Activated CD8-positive, alpha-beta memory T cell treated with anti-CD3 and anti-CD28 coated beads, Interleukin-2, amount 10 ng/mL, durations not matched to agents 7 days and 5 days (primary cell): ENCODE measurements at regions not wholly inside any gene's neighbourhood (a gene's known extent, or its start where the extent isn't known, plus 50 kb on each side); places are given as distances from the start of the nearest gene placed in this dataset.

Experiments used
- ATAC-seq: fragments of 150-1000 bp; cut with Tn5 transposase; one replicate; pipeline ENCODE4 v1.10.0; 2021; ENCODE audit warnings: moderate library complexity
- CTCF ChIA-PET: fragments of 350-600 bp; sonication (Branson Sonifier 250); formaldehyde crosslinking; loops from one replicate; lab custom pipeline; 2021; ENCODE audit warnings: antibody characterized with exemption; lab: Charles Lee
- DNase-seq: peaks from one replicate; pipeline ENCODE4 v3.0.0-alpha.2; 2020
- H3K27ac Mint-ChIP-seq: one replicate; pipeline ENCODE4 v1.8.0; 2021; ENCODE audit warnings: mild to moderate bottlenecking, mixed read lengths
- H3K27me3 Mint-ChIP-seq: one replicate; pipeline ENCODE4 v1.8.0; 2021; ENCODE audit warnings: mixed read lengths
- H3K36me3 Mint-ChIP-seq: one replicate; pipeline ENCODE4 v1.8.0; 2021; ENCODE audit warnings: mild to moderate bottlenecking, mixed read lengths
- H3K4me1 Mint-ChIP-seq: one replicate; pipeline ENCODE4 v1.8.0; 2021; ENCODE audit warnings: mixed read lengths
- H3K4me3 Mint-ChIP-seq: one replicate; pipeline ENCODE4 v1.8.0; 2021; ENCODE audit warnings: mild to moderate bottlenecking, moderate library complexity, mixed read lengths
- H3K9me3 Mint-ChIP-seq: one replicate; pipeline ENCODE4 v1.8.0; 2022; ENCODE audit warnings: low read depth, mixed read lengths

GRCh38 chr3:83567935-83568334 lies 1390.9 kb upstream of the CADM2 start:
- Mint-ChIP-seq H3K27ac (no peak overlapping the region), H3K4me1 (no peaks in the 10 kb centered on the region), H3K9me3 (no peaks in the 10 kb centered on the region), H3K4me3 (no peak overlapping the region), H3K36me3 (no peaks in the 10 kb centered on the region), H3K27me3 (no peaks in the 10 kb centered on the region)
- no peak for DNase-seq
- CTCF ChIA-PET = no interaction called here
- no peak for ATAC-seq

- Mint-ChIP-seq H3K4me1 (no peaks in the 10 kb centered on the region), H3K9me3 (peaks cover 8% of the 10 kb centered on the region), H3K4me3 (no peak overlapping the region), H3K27me3 (no peaks in the 10 kb centered on the region), H3K36me3 (no peaks in the 10 kb centered on the region), H3K27ac (no peak overlapping the region)
- ATAC-seq (no peak), DNase-seq (no peak)
- CTCF ChIA-PET = no interaction called here
These were observed 1377.2 kb upstream of the CADM2 start for GRCh38 chr3:83581546-83581945.

- no peak overlapping the region for H3K27ac Mint-ChIP-seq
- peaks cover 6% of the 10 kb centered on the region for H3K9me3 Mint-ChIP-seq
- DNase-seq = no peak
- H3K4me1 Mint-ChIP-seq = no peaks in the 10 kb centered on the region
- peaks cover 1% of the 10 kb centered on the region for H3K36me3 Mint-ChIP-seq
- CTCF ChIA-PET = no interaction called here
- H3K27me3 Mint-ChIP-seq = no peaks in the 10 kb centered on the region
- no peak overlapping the region for H3K4me3 Mint-ChIP-seq
- no peak for ATAC-seq
These were observed 1357.1 kb upstream of the CADM2 start for GRCh38 chr3:83601704-83602103.

GRCh38 chr3:83622526-83622925 lies 1336.3 kb upstream of the CADM2 start:
- no peak overlapping the region for H3K4me3 Mint-ChIP-seq
- H3K27ac Mint-ChIP-seq = no peak overlapping the region
- CTCF ChIA-PET = no interaction called here

GRCh38 chr3:83625261-83625660 lies 1333.5 kb upstream of the CADM2 start:
- Mint-ChIP-seq H3K9me3 (peaks cover 2% of the 10 kb centered on the region), H3K36me3 (no peaks in the 10 kb centered on the region), H3K27ac (no peak overlapping the region), H3K27me3 (no peaks in the 10 kb centered on the region), H3K4me1 (no peaks in the 10 kb centered on the region), H3K4me3 (no peak overlapping the region)
- CTCF ChIA-PET = no interaction called here
- ATAC-seq (no peak), DNase-seq (no peak)

More at GRCh38 chr3:83622526-83622925, 1336.3 kb upstream of the CADM2 start:
- Mint-ChIP-seq H3K9me3 (peaks cover 5% of the 10 kb centered on the region), H3K4me1 (no peaks in the 10 kb centered on the region), H3K36me3 (no peaks in the 10 kb centered on the region), H3K27me3 (no peaks in the 10 kb centered on the region)
- no peak for ATAC-seq
- no peak for DNase-seq

GRCh38 chr3:83628471-83628870 lies 1330.3 kb upstream of the CADM2 start:
- Mint-ChIP-seq H3K27me3 (no peaks in the 10 kb centered on the region), H3K4me3 (no peak overlapping the region), H3K4me1 (no peaks in the 10 kb centered on the region), H3K27ac (no peak overlapping the region), H3K9me3 (peaks cover 6% of the 10 kb centered on the region), H3K36me3 (no peaks in the 10 kb centered on the region)
- DNase-seq = no peak
- ATAC-seq = no peak
- CTCF ChIA-PET = no interaction called here

- peaks cover 8% of the 10 kb centered on the region for H3K9me3 Mint-ChIP-seq
- no peak overlapping the region for H3K4me3 Mint-ChIP-seq
- no peak overlapping the region for H3K27ac Mint-ChIP-seq
- H3K36me3 Mint-ChIP-seq = no peaks in the 10 kb centered on the region
- H3K4me1 Mint-ChIP-seq = no peaks in the 10 kb centered on the region
- ATAC-seq (no peak), DNase-seq (no peak)
- no peaks in the 10 kb centered on the region for H3K27me3 Mint-ChIP-seq
- CTCF ChIA-PET = no interaction called here
These were observed 1326.3 kb upstream of the CADM2 start for GRCh38 chr3:83632526-83632925.

GRCh38 chr3:83633758-83634157 lies 1325.0 kb upstream of the CADM2 start:
- ATAC-seq = no peak
- peaks cover 8% of the 10 kb centered on the region for H3K9me3 Mint-ChIP-seq
- H3K27ac Mint-ChIP-seq = no peak overlapping the region
- CTCF ChIA-PET = no interaction called here
- H3K4me3 Mint-ChIP-seq = no peak overlapping the region
- no peak for DNase-seq
- no peaks in the 10 kb centered on the region for H3K4me1 Mint-ChIP-seq
- no peaks in the 10 kb centered on the region for H3K27me3 Mint-ChIP-seq
- no peaks in the 10 kb centered on the region for H3K36me3 Mint-ChIP-seq

GRCh38 chr3:83649692-83650091 lies 1309.1 kb upstream of the CADM2 start:
- Mint-ChIP-seq H3K9me3 (peaks cover 10% of the 10 kb centered on the region), H3K27me3 (no peaks in the 10 kb centered on the region), H3K4me1 (no peaks in the 10 kb centered on the region), H3K4me3 (no peak overlapping the region), H3K27ac (no peak overlapping the region), H3K36me3 (no peaks in the 10 kb centered on the region)
- DNase-seq = no peak
- CTCF ChIA-PET = no interaction called here
- no peak for ATAC-seq

GRCh38 chr3:83655083-83655482 lies 1303.7 kb upstream of the CADM2 start:
- ATAC-seq (no peak), DNase-seq (no peak)
- Mint-ChIP-seq H3K36me3 (no peaks in the 10 kb centered on the region), H3K27me3 (no peaks in the 10 kb centered on the region), H3K9me3 (peaks cover 2% of the 10 kb centered on the region), H3K4me3 (no peak overlapping the region), H3K27ac (no peak overlapping the region), H3K4me1 (no peaks in the 10 kb centered on the region)
- CTCF ChIA-PET = no interaction called here

GRCh38 chr3:83662381-83662960 lies 1296.3 kb upstream of the CADM2 start:
- H3K36me3 Mint-ChIP-seq = no peaks in the 10 kb centered on the region
- CTCF ChIA-PET = no interaction called here
- ATAC-seq (no peak), DNase-seq (no peak)
- H3K9me3 Mint-ChIP-seq = peaks cover 5% of the 10 kb centered on the region
- H3K4me3 Mint-ChIP-seq = no peak overlapping the region
- H3K4me1 Mint-ChIP-seq = no peaks in the 10 kb centered on the region
- H3K27me3 Mint-ChIP-seq = no peaks in the 10 kb centered on the region
- no peak overlapping the region for H3K27ac Mint-ChIP-seq

- Mint-ChIP-seq H3K4me1 (no peaks in the 10 kb centered on the region), H3K4me3 (no peak overlapping the region), H3K27me3 (no peaks in the 10 kb centered on the region), H3K36me3 (no peaks in the 10 kb centered on the region), H3K9me3 (peaks cover 7% of the 10 kb centered on the region), H3K27ac (no peak overlapping the region)
- CTCF ChIA-PET = no interaction called here
- DNase-seq = no peak
- ATAC-seq = no peak
These were observed 1288.4 kb upstream of the CADM2 start for GRCh38 chr3:83670416-83670815.

- DNase-seq (no peak), ATAC-seq (no peak)
- H3K27me3 Mint-ChIP-seq = no peaks in the 10 kb centered on the region
- peaks cover 13% of the 10 kb centered on the region for H3K9me3 Mint-ChIP-seq
- H3K4me3 Mint-ChIP-seq = no peak overlapping the region
- peaks cover 1% of the 10 kb centered on the region for H3K36me3 Mint-ChIP-seq
- no peak overlapping the region for H3K27ac Mint-ChIP-seq
- CTCF ChIA-PET = no interaction called here
- H3K4me1 Mint-ChIP-seq = no peaks in the 10 kb centered on the region
These were observed 1274.7 kb upstream of the CADM2 start for GRCh38 chr3:83683937-83684598.

GRCh38 chr3:83706669-83707068 lies 1252.1 kb upstream of the CADM2 start:
- Mint-ChIP-seq H3K36me3 (no peaks in the 10 kb centered on the region), H3K4me3 (no peak overlapping the region), H3K4me1 (no peaks in the 10 kb centered on the region), H3K9me3 (peaks cover 17% of the 10 kb centered on the region), H3K27ac (no peak overlapping the region), H3K27me3 (no peaks in the 10 kb centered on the region)
- CTCF ChIA-PET = no interaction called here
- ATAC-seq (no peak), DNase-seq (no peak)
